Activated naive CD8-positive, alpha-beta T cell treated with anti-CD3 and anti-CD28 coated beads, Interleukin-2, amount 50 U/mL, for 24 hours (primary cell): ENCODE measurements at regions not wholly inside any gene's neighbourhood (a gene's known extent, or its start where the extent isn't known, plus 50 kb on each side); places are given as distances from the start of the nearest gene placed in this dataset.
"Not testable (repeated sequence)": the region's sequence is repeated elsewhere in the genome, so short reads cannot be mapped to it uniquely, and the experiment has no call there.

Source experiments
- ATAC-seq: fragments of 150-1000 bp; cut with Tn5 transposase; one replicate; pipeline ENCODE4 v1.10.0; 2021
- DNase-seq: peaks from one replicate; pipeline ENCODE4 v3.0.0; 2021
- H3K27ac Mint-ChIP-seq: one replicate; pipeline ENCODE4 v1.8.0; 2021; ENCODE audit warnings: mild to moderate bottlenecking, mixed read lengths
- H3K27me3 Mint-ChIP-seq: one replicate; pipeline ENCODE4 v1.8.0; 2021; ENCODE audit warnings: mixed read lengths
- H3K36me3 Mint-ChIP-seq: one replicate; pipeline ENCODE4 v1.8.0; 2021; ENCODE audit warnings: low read depth, mixed read lengths
- H3K4me1 Mint-ChIP-seq: one replicate; pipeline ENCODE4 v1.8.0; 2021; ENCODE audit warnings: mixed read lengths
- H3K4me3 Mint-ChIP-seq: one replicate; pipeline ENCODE4 v1.8.0; 2021; ENCODE audit warnings: mild to moderate bottlenecking, moderate library complexity, mixed read lengths
- H3K9me3 Mint-ChIP-seq: one replicate; pipeline ENCODE4 v1.8.0; 2021; ENCODE audit warnings: mixed read lengths

- Mint-ChIP-seq H3K36me3 (no peaks in the 10 kb centered on the region), H3K27me3 (no peaks in the 10 kb centered on the region), H3K27ac (no peak overlapping the region), H3K9me3 (no peaks in the 10 kb centered on the region), H3K4me3 (no peak overlapping the region), H3K4me1 (no peaks in the 10 kb centered on the region)
- DNase-seq (no peak), ATAC-seq (no peak)
These were observed 167.7 kb downstream of the MZT1 start for GRCh38 chr13:72559716-72560115.

GRCh38 chr13:72556945-72557344 is 170.5 kb downstream of the MZT1 start:
- no peaks in the 10 kb centered on the region for H3K36me3 Mint-ChIP-seq
- DNase-seq (no peak), ATAC-seq (no peak)
- no peak overlapping the region for H3K27ac Mint-ChIP-seq
- H3K4me1 Mint-ChIP-seq, result no peaks in the 10 kb centered on the region
- no peaks in the 10 kb centered on the region for H3K9me3 Mint-ChIP-seq
- H3K4me3 Mint-ChIP-seq, result no peak overlapping the region
- H3K27me3 Mint-ChIP-seq, result no peaks in the 10 kb centered on the region

- Mint-ChIP-seq H3K4me1 (no peaks in the 10 kb centered on the region), H3K4me3 (no peak overlapping the region), H3K27ac (no peak overlapping the region), H3K36me3 (no peaks in the 10 kb centered on the region), H3K27me3 (no peaks in the 10 kb centered on the region), H3K9me3 (no peaks in the 10 kb centered on the region)
- no peak for ATAC-seq
- DNase-seq, result no peak
These were observed 171.8 kb downstream of the MZT1 start for GRCh38 chr13:72555601-72556000.

- H3K27ac Mint-ChIP-seq, result no peak overlapping the region
- H3K4me3 Mint-ChIP-seq, result no peak overlapping the region
- no peak for DNase-seq
- no peaks in the 10 kb centered on the region for H3K4me1 Mint-ChIP-seq
- ATAC-seq, result no peak
- H3K36me3 Mint-ChIP-seq, result no peaks in the 10 kb centered on the region
- no peaks in the 10 kb centered on the region for H3K27me3 Mint-ChIP-seq
- H3K9me3 Mint-ChIP-seq, result no peaks in the 10 kb centered on the region
These were observed 174.7 kb downstream of the MZT1 start for GRCh38 chr13:72552731-72553130.

- H3K27me3 Mint-ChIP-seq, H3K9me3 Mint-ChIP-seq, ATAC-seq, H3K4me1 Mint-ChIP-seq, DNase-seq, H3K27ac Mint-ChIP-seq, H3K36me3 Mint-ChIP-seq, H3K4me3 Mint-ChIP-seq: not testable (repeated sequence)
These were observed 181.5 kb downstream of the MZT1 start for GRCh38 chr13:72545895-72546294.

- ATAC-seq, result no peak
These were observed 182.3 kb downstream of the MZT1 start for GRCh38 chr13:72545030-72545719.

GRCh38 chr13:72544042-72544441 is 183.4 kb downstream of the MZT1 start:
- no peaks in the 10 kb centered on the region for H3K4me1 Mint-ChIP-seq
- H3K4me3 Mint-ChIP-seq, result no peak overlapping the region
- H3K27ac Mint-ChIP-seq, result no peak overlapping the region
- H3K9me3 Mint-ChIP-seq, result no peaks in the 10 kb centered on the region
- H3K36me3 Mint-ChIP-seq, result no peaks in the 10 kb centered on the region
- DNase-seq, result no peak
- H3K27me3 Mint-ChIP-seq, result no peaks in the 10 kb centered on the region
- ATAC-seq, result no peak

More at GRCh38 chr13:72545030-72545719, 182.3 kb downstream of the MZT1 start:
- DNase-seq, result no peak
- H3K9me3 Mint-ChIP-seq, result no peaks in the 10 kb centered on the region
- H3K4me1 Mint-ChIP-seq, result no peaks in the 10 kb centered on the region
- no peaks in the 10 kb centered on the region for H3K27me3 Mint-ChIP-seq
- no peak overlapping the region for H3K27ac Mint-ChIP-seq
- no peak overlapping the region for H3K4me3 Mint-ChIP-seq
- no peaks in the 10 kb centered on the region for H3K36me3 Mint-ChIP-seq

GRCh38 chr13:72542241-72542640 is 185.2 kb downstream of the MZT1 start:
- no peaks in the 10 kb centered on the region for H3K4me1 Mint-ChIP-seq
- no peak for ATAC-seq
- no peak for DNase-seq
- H3K36me3 Mint-ChIP-seq, result no peaks in the 10 kb centered on the region
- H3K27ac Mint-ChIP-seq, result no peak overlapping the region
- no peak overlapping the region for H3K4me3 Mint-ChIP-seq
- no peaks in the 10 kb centered on the region for H3K9me3 Mint-ChIP-seq
- H3K27me3 Mint-ChIP-seq, result no peaks in the 10 kb centered on the region

- Mint-ChIP-seq H3K4me1 (no peaks in the 10 kb centered on the region), H3K27ac (no peak overlapping the region), H3K36me3 (no peaks in the 10 kb centered on the region), H3K27me3 (no peaks in the 10 kb centered on the region), H3K4me3 (no peak overlapping the region), H3K9me3 (no peaks in the 10 kb centered on the region)
- DNase-seq (no peak), ATAC-seq (no peak)
These were observed 185.8 kb downstream of the MZT1 start for GRCh38 chr13:72541674-72542073.

GRCh38 chr13:72540881-72541280 is 186.5 kb downstream of the MZT1 start:
- ATAC-seq (no peak), DNase-seq (no peak)
- Mint-ChIP-seq H3K27me3 (no peaks in the 10 kb centered on the region), H3K4me1 (no peaks in the 10 kb centered on the region), H3K36me3 (no peaks in the 10 kb centered on the region), H3K9me3 (no peaks in the 10 kb centered on the region), H3K27ac (no peak overlapping the region), H3K4me3 (no peak overlapping the region)

GRCh38 chr13:72539925-72540324 is 187.5 kb downstream of the MZT1 start:
- H3K9me3 Mint-ChIP-seq, result no peaks in the 10 kb centered on the region
- no peaks in the 10 kb centered on the region for H3K36me3 Mint-ChIP-seq
- H3K4me3 Mint-ChIP-seq, result no peak overlapping the region
- H3K4me1 Mint-ChIP-seq, result no peaks in the 10 kb centered on the region
- H3K27ac Mint-ChIP-seq, result no peak overlapping the region
- DNase-seq (no peak), ATAC-seq (no peak)
- no peaks in the 10 kb centered on the region for H3K27me3 Mint-ChIP-seq

GRCh38 chr13:72537782-72538181 is 189.6 kb downstream of the MZT1 start:
- no peaks in the 10 kb centered on the region for H3K4me1 Mint-ChIP-seq
- H3K36me3 Mint-ChIP-seq, result no peaks in the 10 kb centered on the region
- no peaks in the 10 kb centered on the region for H3K27me3 Mint-ChIP-seq
- ATAC-seq, result no peak
- no peak for DNase-seq
- no peaks in the 10 kb centered on the region for H3K9me3 Mint-ChIP-seq
- H3K4me3 Mint-ChIP-seq, result no peak overlapping the region
- no peak overlapping the region for H3K27ac Mint-ChIP-seq

- H3K4me3 Mint-ChIP-seq, result no peak overlapping the region
- no peaks in the 10 kb centered on the region for H3K27me3 Mint-ChIP-seq
- no peak overlapping the region for H3K27ac Mint-ChIP-seq
- DNase-seq (no peak), ATAC-seq (no peak)
- H3K4me1 Mint-ChIP-seq, result no peaks in the 10 kb centered on the region
- H3K9me3 Mint-ChIP-seq, result no peaks in the 10 kb centered on the region
- H3K36me3 Mint-ChIP-seq, result no peaks in the 10 kb centered on the region
These were observed 190.0 kb downstream of the MZT1 start for GRCh38 chr13:72537395-72537780.

GRCh38 chr13:72536714-72537394 is 190.6 kb downstream of the MZT1 start:
- Mint-ChIP-seq H3K27ac (no peak overlapping the region), H3K36me3 (no peaks in the 10 kb centered on the region), H3K4me3 (no peak overlapping the region), H3K4me1 (no peaks in the 10 kb centered on the region), H3K9me3 (no peaks in the 10 kb centered on the region), H3K27me3 (no peaks in the 10 kb centered on the region)
- DNase-seq (no peak), ATAC-seq (no peak)

- H3K27me3 Mint-ChIP-seq, result no peaks in the 10 kb centered on the region
- no peaks in the 10 kb centered on the region for H3K4me1 Mint-ChIP-seq
- no peak for DNase-seq
- H3K27ac Mint-ChIP-seq, result no peak overlapping the region
- H3K36me3 Mint-ChIP-seq, result no peaks in the 10 kb centered on the region
- no peak for ATAC-seq
- H3K9me3 Mint-ChIP-seq, result no peaks in the 10 kb centered on the region
- no peak overlapping the region for H3K4me3 Mint-ChIP-seq
These were observed 192.3 kb downstream of the MZT1 start for GRCh38 chr13:72534951-72535640.
